OCI-LY7 (cell line): ENCODE measurements at regions not wholly inside any gene's neighbourhood (a gene's known extent, or its start where the extent isn't known, plus 50 kb on each side); places are given as distances from the start of the nearest gene placed in this dataset.

Experiments
- BruUV-seq: library from RNA; stranded (reverse); fragments of 400-500 nt; replicated peaks from 2 replicates; lab custom pipeline; 2021; lab: Mats Ljungman, UMichigan
- CTCF ChIA-PET: fragments of 300-600 bp; sonication (Branson Sonifier 250); formaldehyde crosslinking; loops from one replicate; lab custom pipeline; 2022; ENCODE audit warnings: antibody characterized with exemption; ENCODE audit not compliant: unreplicated experiment; lab: Charles Lee
- POLR2A ChIA-PET: fragments of 300-600 bp; sonication (Branson Sonifier 250); formaldehyde crosslinking; loops from one replicate; lab custom pipeline; 2022; ENCODE audit warnings: antibody characterized with exemption; lab: Charles Lee
- DNase-seq: peaks from one replicate; pipeline ENCODE4 v3.0.0-alpha.2; 2015; ENCODE audit warnings: low spot score
- H2AFZ ChIP-seq: fragments of 200-600 bp; sonication (generic), shearing (Covaris generic); 2 replicates; pipeline ENCODE4 v1.6.1; 2014; ENCODE audit warnings: mild to moderate bottlenecking, antibody characterized with exemption, low read length, moderate library complexity
- H3K27ac ChIP-seq: fragments of 200-600 bp; sonication (generic); 2 replicates; pipeline ENCODE4 v1.5.1; 2014; ENCODE audit warnings: mixed run types, low read depth, mild to moderate bottlenecking, moderate library complexity, low read length, inconsistent platforms; ENCODE audit not compliant: poor library complexity, severe bottlenecking
- H3K36me3 ChIP-seq: fragments of 200-600 bp; sonication (generic); 2 replicates; pipeline ENCODE4 v1.6.1; 2014; ENCODE audit warnings: mild to moderate bottlenecking, antibody characterized with exemption, low read length, moderate library complexity, mixed read lengths; ENCODE audit not compliant: insufficient read depth
- H3K4me1 ChIP-seq: fragments of 200-600 bp; sonication (generic); 2 replicates; pipeline ENCODE4 v1.5.1; 2014; ENCODE audit warnings: mild to moderate bottlenecking, low read length; ENCODE audit not compliant: insufficient read depth, poor library complexity, severe bottlenecking
- H3K4me2 ChIP-seq: fragments of 200-600 bp; sonication (generic); 2 replicates; pipeline ENCODE4 v1.6.1; 2014; ENCODE audit warnings: mild to moderate bottlenecking, low read length
- H3K4me3 ChIP-seq: fragments of 200-600 bp; sonication (generic); 2 replicates; pipeline ENCODE4 v1.5.1; 2014; ENCODE audit warnings: mild to moderate bottlenecking, low read depth, low read length; ENCODE audit not compliant: poor library complexity, severe bottlenecking
- H3K79me2 ChIP-seq: fragments of 200-600 bp; sonication (generic); 2 replicates; pipeline ENCODE4 v1.6.1; 2016; ENCODE audit warnings: low read depth, mild to moderate bottlenecking, low read length, moderate library complexity, mixed read lengths; ENCODE audit not compliant: insufficient read depth
- H3K9me2 ChIP-seq: fragments of 200-600 bp; sonication (generic); 2 replicates; pipeline ENCODE4 v1.6.1; 2016; ENCODE audit warnings: mild to moderate bottlenecking, low read length, mixed read lengths; ENCODE audit not compliant: insufficient read depth
- H3K9me3 ChIP-seq: fragments of 200-600 bp; sonication (generic); 2 replicates; pipeline ENCODE4 v1.6.1; 2014; ENCODE audit warnings: mild to moderate bottlenecking, mixed run types, low read length, mixed read lengths
- H4K20me1 ChIP-seq: fragments of 200-600 bp; sonication (generic); 2 replicates; pipeline ENCODE4 v1.6.1; 2014; ENCODE audit warnings: mild to moderate bottlenecking, antibody characterized with exemption, low read length, moderate library complexity, mixed read lengths; ENCODE audit not compliant: insufficient read depth
- EZH2phosphoT487 ChIP-seq: fragments of 200-600 bp; sonication (generic); IDR thresholded peaks from 2 replicates; pipeline ENCODE4 v1.6.1; 2018; ENCODE audit warnings: low read depth, borderline replicate concordance, mild to moderate bottlenecking, mixed run types, antibody characterized with exemption, low read length, moderate library complexity, mixed read lengths
- intact Hi-C: fragments of 100-400 bp; cut with micrococcal nuclease; formaldehyde crosslinking; loops from one replicate; pipeline ENCODE4 v1.10.0; 2022; ENCODE audit not compliant: unreplicated experiment
- TF ChIP-seq, protein P1 (sequence below): fragments of 200-600 bp; sonication (generic); conservative IDR thresholded peaks from 2 replicates; pipeline ENCODE4 v1.5.1; 2014; ENCODE audit warnings: mild to moderate bottlenecking, antibody characterized with exemption, low read length, moderate library complexity, mixed read lengths

DNA sequence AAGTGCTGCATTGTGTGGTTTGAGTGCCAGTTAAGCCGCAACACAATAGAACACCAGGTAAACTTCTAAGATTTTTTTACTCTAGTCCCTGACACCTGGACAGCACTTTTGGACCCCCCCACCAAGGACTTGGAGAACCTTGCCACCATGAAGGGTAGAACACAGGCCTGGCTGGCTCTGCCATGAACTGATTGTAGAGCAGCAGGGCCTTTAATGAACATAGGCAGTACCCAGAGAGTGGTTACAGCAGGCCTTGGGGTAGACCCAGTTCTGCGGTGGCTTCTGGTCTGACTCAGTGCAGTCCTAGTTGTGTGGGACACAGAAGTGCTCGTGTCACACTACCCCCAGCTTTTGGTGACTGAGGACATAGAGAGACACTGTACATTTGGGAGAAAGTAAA, 648.3 kb downstream of the PCDH19 start:
- no peak for DNase-seq
- Histone ChIP-seq H3K36me3 (no peaks in the 10 kb centered on the region), H3K4me3 (no peak overlapping the region), H3K9me2 (no peaks in the 10 kb centered on the region), H3K9me3 (no peaks in the 10 kb centered on the region), H3K79me2 (no peaks in the 10 kb centered on the region), H3K4me2 (no peak overlapping the region), H3K27ac (no peak overlapping the region), H4K20me1 (no peaks in the 10 kb centered on the region), H3K4me1 (no peaks in the 10 kb centered on the region), H2AFZ (no peak overlapping the region)
- no peak for TF ChIP-seq EZH2phosphoT487
- TF ChIP-seq, protein P1, sequence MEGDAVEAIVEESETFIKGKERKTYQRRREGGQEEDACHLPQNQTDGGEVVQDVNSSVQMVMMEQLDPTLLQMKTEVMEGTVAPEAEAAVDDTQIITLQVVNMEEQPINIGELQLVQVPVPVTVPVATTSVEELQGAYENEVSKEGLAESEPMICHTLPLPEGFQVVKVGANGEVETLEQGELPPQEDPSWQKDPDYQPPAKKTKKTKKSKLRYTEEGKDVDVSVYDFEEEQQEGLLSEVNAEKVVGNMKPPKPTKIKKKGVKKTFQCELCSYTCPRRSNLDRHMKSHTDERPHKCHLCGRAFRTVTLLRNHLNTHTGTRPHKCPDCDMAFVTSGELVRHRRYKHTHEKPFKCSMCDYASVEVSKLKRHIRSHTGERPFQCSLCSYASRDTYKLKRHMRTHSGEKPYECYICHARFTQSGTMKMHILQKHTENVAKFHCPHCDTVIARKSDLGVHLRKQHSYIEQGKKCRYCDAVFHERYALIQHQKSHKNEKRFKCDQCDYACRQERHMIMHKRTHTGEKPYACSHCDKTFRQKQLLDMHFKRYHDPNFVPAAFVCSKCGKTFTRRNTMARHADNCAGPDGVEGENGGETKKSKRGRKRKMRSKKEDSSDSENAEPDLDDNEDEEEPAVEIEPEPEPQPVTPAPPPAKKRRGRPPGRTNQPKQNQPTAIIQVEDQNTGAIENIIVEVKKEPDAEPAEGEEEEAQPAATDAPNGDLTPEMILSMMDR = no peak
- BruUV-seq = no TSS peak
- intact Hi-C loops = no loop called here
- ChIA-PET POLR2A (no interaction called here), CTCF (no interaction called here)

DNA sequence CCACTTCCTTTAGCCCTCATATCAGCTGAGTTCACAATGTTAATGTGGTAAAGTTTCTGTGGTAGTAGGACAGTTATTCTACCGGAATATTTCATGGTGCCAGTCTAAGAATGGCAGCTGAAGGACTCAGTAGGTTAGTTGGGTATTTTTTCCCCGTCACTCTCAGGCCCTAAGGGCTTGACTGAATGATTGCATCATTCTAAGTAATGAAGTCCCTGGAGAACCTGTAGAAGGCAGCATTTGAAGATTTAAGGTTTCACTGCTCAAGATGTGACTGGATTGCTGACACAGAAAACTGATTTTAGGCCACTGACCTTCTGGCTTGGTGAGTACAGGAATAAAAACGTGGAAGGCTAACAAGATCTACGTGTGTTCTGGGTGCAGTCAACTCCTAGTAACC, 657.3 kb downstream of the PCDH19 start:
- Histone ChIP-seq H3K4me2 (no peak overlapping the region), H2AFZ (no peak overlapping the region), H3K4me1 (no peaks in the 10 kb centered on the region), H3K4me3 (no peak overlapping the region), H3K9me2 (no peaks in the 10 kb centered on the region), H3K36me3 (no peaks in the 10 kb centered on the region), H3K9me3 (no peaks in the 10 kb centered on the region), H4K20me1 (no peaks in the 10 kb centered on the region), H3K79me2 (no peaks in the 10 kb centered on the region), H3K27ac (no peak overlapping the region)
- ChIA-PET CTCF (no interaction called here), POLR2A (no interaction called here)
- no peak for DNase-seq
- TF ChIP-seq EZH2phosphoT487 = no peak
- TF ChIP-seq, protein P1 = no peak
- intact Hi-C loops = no loop called here
- no TSS peak for BruUV-seq

DNA sequence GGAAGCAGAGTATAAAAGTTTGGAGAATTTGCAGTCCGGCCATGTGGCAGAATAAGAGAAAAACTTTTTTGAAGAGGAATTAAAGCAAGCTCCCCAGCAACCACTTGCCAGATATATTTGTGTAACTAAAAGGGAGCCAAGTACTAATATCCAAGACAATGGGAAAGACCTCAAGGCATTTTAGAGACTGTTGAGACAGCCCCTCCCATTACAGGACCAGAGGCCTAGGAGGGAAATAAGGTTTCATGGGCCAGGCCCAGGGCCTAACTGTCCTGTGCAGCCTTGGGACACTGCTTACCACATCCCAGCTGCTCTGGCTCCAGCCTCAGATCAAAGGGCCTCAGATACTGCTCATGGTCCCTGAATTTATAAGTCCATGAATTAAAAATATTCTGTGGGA, 659.4 kb downstream of the PCDH19 start:
- H3K4me2 ChIP-seq = no peak overlapping the region
- no peaks in the 10 kb centered on the region for H3K36me3 ChIP-seq
- CTCF ChIA-PET = no interaction called here
- H3K27ac ChIP-seq = no peak overlapping the region
- H2AFZ ChIP-seq = no peak overlapping the region
- no peak for TF ChIP-seq EZH2phosphoT487
- TF ChIP-seq, protein P1 = no peak
- H3K9me2 ChIP-seq = no peaks in the 10 kb centered on the region
- H3K9me3 ChIP-seq = no peaks in the 10 kb centered on the region
- H3K79me2 ChIP-seq = no peaks in the 10 kb centered on the region
- intact Hi-C loops = no loop called here
- H3K4me3 ChIP-seq = no peak overlapping the region
- POLR2A ChIA-PET = no interaction called here
- H3K4me1 ChIP-seq = no peaks in the 10 kb centered on the region
- DNase-seq = no peak
- no peaks in the 10 kb centered on the region for H4K20me1 ChIP-seq
- no TSS peak for BruUV-seq
